PC-3 (cell line): ENCODE measurements at regions not wholly inside any gene's neighbourhood (a gene's known extent, or its start where the extent isn't known, plus 50 kb on each side); places are given as distances from the start of the nearest gene placed in this dataset.

Source experiments
- ATAC-seq: fragments of 200-7000 bp; cut with Tn5 transposase; 2 replicates; pipeline ENCODE4 v1.9.1; 2020; ENCODE audit warnings: mild to moderate bottlenecking, moderate library complexity
- BruUV-seq: library from RNA; stranded (reverse); fragments of 400-500 nt; replicated peaks from 2 replicates; lab custom pipeline; 2021; lab: Mats Ljungman, UMichigan
- CTCF ChIA-PET: fragments of 300-600 bp; sonication (Branson Sonifier 250); formaldehyde crosslinking; loops from one replicate; lab custom pipeline; 2022; ENCODE audit warnings: antibody characterized with exemption; lab: Charles Lee
- POLR2A ChIA-PET: fragments of 300-600 bp; sonication (Branson Sonifier 250); formaldehyde crosslinking; loops from one replicate; lab custom pipeline; 2022; ENCODE audit warnings: antibody characterized with exemption; ENCODE audit not compliant: unreplicated experiment; lab: Charles Lee
- DNase-seq: peaks from one replicate; pipeline ENCODE4 v3.0.0-alpha.2; 2015
- H2AFZ ChIP-seq: fragments of 300-600 bp; sonication (generic); 2 replicates; pipeline ENCODE4 v1.6.0; 2016; ENCODE audit warnings: antibody characterized with exemption, low read length
- H3F3A ChIP-seq: fragments of 300-600 bp; sonication (generic); one replicate; pipeline ENCODE4 v1.6.0; 2017; ENCODE audit warnings: antibody characterized with exemption, low read length, control low read depth, mild to moderate bottlenecking; ENCODE audit not compliant: unreplicated experiment
- H3K27ac ChIP-seq: fragments of 300-600 bp; sonication (generic); 2 replicates; pipeline ENCODE4 v1.5.1; 2016; ENCODE audit warnings: mild to moderate bottlenecking, low read length
- H3K27me3 ChIP-seq: fragments of 300-600 bp; sonication (generic); 2 replicates; pipeline ENCODE4 v1.6.1; 2016; ENCODE audit warnings: low read length, mixed read lengths
- H3K36me3 ChIP-seq: fragments of 300-600 bp; sonication (generic); 2 replicates; pipeline ENCODE4 v1.6.1; 2016; ENCODE audit warnings: low read depth, mixed run types, low read length, mixed read lengths
- H3K4me1 ChIP-seq: fragments of 300-600 bp; sonication (generic); 2 replicates; pipeline ENCODE4 v1.5.1; 2016; ENCODE audit warnings: low read length; ENCODE audit not compliant: insufficient read depth
- H3K4me2 ChIP-seq: fragments of 300-600 bp; sonication (generic); 2 replicates; pipeline ENCODE4 v1.6.0; 2016; ENCODE audit warnings: low read length
- H3K4me3 ChIP-seq: fragments of 300-600 bp; sonication (generic); 2 replicates; pipeline ENCODE4 v1.5.1; 2016; ENCODE audit warnings: mild to moderate bottlenecking, low read length, mixed read lengths
- H3K79me2 ChIP-seq: fragments of 300-600 bp; sonication (generic); 2 replicates; pipeline ENCODE4 v1.6.1; 2017; ENCODE audit warnings: low read length, mixed read lengths
- H3K9ac ChIP-seq: fragments of 300-600 bp; sonication (generic); 2 replicates; pipeline ENCODE4 v1.6.0; 2016; ENCODE audit warnings: mild to moderate bottlenecking, low read length
- H3K9me2 ChIP-seq: fragments of 300-600 bp; sonication (generic); replicated peaks from 2 replicates; pipeline ENCODE4 v1.6.1; 2016; ENCODE audit warnings: mixed run types, low read length, mixed read lengths
- H3K9me3 ChIP-seq: fragments of 300-600 bp; sonication (generic); 2 replicates; pipeline ENCODE4 v1.6.1; 2016; ENCODE audit warnings: low read length, mixed read lengths
- H4K20me1 ChIP-seq: fragments of 300-600 bp; sonication (generic); 2 replicates; pipeline ENCODE4 v1.6.1; 2016; ENCODE audit warnings: low read length, mixed read lengths
- CTCF ChIP-seq: fragments of 300-600 bp; sonication (generic); conservative IDR thresholded peaks from 2 replicates; pipeline ENCODE4 v1.5.1; 2017; ENCODE audit warnings: antibody characterized with exemption, low read depth, mild to moderate bottlenecking, low read length
- EZH2 ChIP-seq: fragments of 300-600 bp; sonication (generic); IDR thresholded peaks from one replicate; pipeline ENCODE4 v1.6.1; 2017; ENCODE audit warnings: antibody characterized with exemption, mild to moderate bottlenecking, low read length; ENCODE audit not compliant: unreplicated experiment
- EZH2phosphoT487 ChIP-seq: fragments of 300-600 bp; sonication (generic); IDR thresholded peaks from 2 replicates; pipeline ENCODE4 v1.6.1; 2018; ENCODE audit warnings: mild to moderate bottlenecking, antibody characterized with exemption, low read length, borderline replicate concordance
- intact Hi-C: fragments of 100-400 bp; cut with micrococcal nuclease; formaldehyde crosslinking; loops from 2 replicates; pipeline ENCODE4 v1.9.0; 2023

DNA sequence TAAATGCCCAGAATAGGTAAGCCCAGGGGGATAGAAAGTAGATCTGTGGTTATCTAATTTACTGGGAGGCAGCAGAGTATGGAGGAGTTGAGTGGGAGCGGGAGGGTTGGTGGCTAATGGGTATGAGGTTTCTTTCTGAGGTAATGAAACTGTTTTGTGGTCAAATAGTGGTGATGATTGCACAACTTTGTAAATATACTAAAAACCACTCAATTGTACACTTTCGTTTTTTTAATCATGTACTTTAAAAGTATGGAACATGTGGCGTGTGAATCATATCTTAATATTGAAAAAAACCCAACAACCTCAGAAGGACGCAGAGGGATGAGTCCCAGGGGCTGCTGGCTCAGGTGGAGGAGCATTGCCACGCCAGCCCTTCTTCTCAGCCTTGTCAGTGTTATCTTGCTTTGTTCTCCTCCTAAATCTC lies 118.1 kb downstream of the WDR11 start:
- ATAC-seq (no peak), DNase-seq (peak; percentile 56)
- Histone ChIP-seq H3K4me3 (no peak overlapping the region), H3K9ac (no peak overlapping the region), H4K20me1 (no peaks in the 10 kb centered on the region), H3K36me3 (no peaks in the 10 kb centered on the region), H3K9me2 (no peaks in the 10 kb centered on the region), H3K27me3 (peaks cover 36% of the 10 kb centered on the region), H3K4me1 (no peaks in the 10 kb centered on the region), H3F3A (no peaks in the 10 kb centered on the region), H3K27ac (no peak overlapping the region), H3K9me3 (no peaks in the 10 kb centered on the region), H3K79me2 (no peaks in the 10 kb centered on the region), H3K4me2 (no peak overlapping the region), H2AFZ (no peak overlapping the region)
- no TSS peak for BruUV-seq
- ChIA-PET POLR2A (no interaction called here), CTCF (no interaction called here)
- TF ChIP-seq CTCF (no peak), EZH2phosphoT487 (no peak), EZH2 (no peak)
- intact Hi-C loops: no loop called here

DNA sequence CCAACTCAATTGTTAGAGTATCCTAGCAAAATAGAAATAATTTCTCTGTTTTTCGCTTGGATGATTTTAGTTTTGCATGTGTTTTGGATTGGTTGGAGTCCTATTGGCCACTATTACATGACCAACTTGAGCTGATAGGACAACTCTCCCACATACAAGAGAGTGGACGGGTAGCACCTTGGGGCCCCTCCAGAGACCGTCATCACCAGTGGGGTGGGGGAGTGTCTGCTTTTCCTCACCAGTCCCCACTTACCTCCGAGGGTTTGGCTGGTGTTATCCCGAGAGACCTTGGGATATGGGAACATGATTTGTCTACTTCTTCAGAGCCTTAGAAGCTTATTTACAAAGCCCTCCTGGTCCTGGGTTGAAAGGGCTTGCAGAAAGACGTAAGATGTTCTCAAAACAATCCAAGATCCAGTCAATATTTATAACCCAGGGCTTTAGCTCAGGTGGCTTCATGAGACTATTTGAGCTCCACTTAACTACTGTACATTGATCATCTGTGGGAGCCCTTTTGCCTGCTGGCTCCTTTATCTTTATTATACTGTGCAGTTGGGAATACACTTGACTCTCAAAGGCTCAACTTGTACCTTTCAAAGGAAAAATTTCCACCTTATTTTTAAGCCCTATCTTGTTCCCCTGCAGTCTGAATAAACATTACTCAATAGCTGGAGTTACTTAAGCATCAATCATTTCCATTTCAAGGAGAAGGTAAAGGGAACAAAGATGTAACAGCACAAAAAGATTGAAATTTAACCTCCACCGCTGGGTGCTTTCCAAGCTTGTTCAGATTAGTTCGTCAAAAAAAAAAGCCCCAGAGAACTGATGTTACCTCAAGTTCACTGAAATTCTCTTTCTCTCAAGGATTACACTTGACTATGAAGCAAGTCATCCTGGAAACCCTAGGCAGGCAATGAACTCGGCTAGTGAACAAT lies 119.7 kb downstream of the WDR11 start:
- H3K9ac ChIP-seq: no peak overlapping the region
- H3K4me2 ChIP-seq: no peak overlapping the region
- H3K9me2 ChIP-seq: no peaks in the 10 kb centered on the region
- no peak for DNase-seq
- ATAC-seq: no peak
- H3K36me3 ChIP-seq: no peaks in the 10 kb centered on the region
- H3K4me1 ChIP-seq: no peaks in the 10 kb centered on the region
- H3K79me2 ChIP-seq: no peaks in the 10 kb centered on the region
- H3K4me3 ChIP-seq: no peak overlapping the region
- no peaks in the 10 kb centered on the region for H4K20me1 ChIP-seq
- H3K27me3 ChIP-seq: peaks cover 49% of the 10 kb centered on the region
- no TSS peak for BruUV-seq
- no peaks in the 10 kb centered on the region for H3K9me3 ChIP-seq
- ChIA-PET POLR2A (no interaction called here), CTCF (no interaction called here)
- no peaks in the 10 kb centered on the region for H3F3A ChIP-seq
- no peak for TF ChIP-seq EZH2
- TF ChIP-seq CTCF: no peak
- no peak for TF ChIP-seq EZH2phosphoT487
- intact Hi-C loops: no loop called here
- H3K27ac ChIP-seq: no peak overlapping the region
- H2AFZ ChIP-seq: no peak overlapping the region

GRCh38 chr10:120971671-120972070 lies 120.5 kb downstream of the WDR11 start:
- H3K4me2 ChIP-seq: no peak overlapping the region
- no TSS peak for BruUV-seq
- no peak for DNase-seq
- no peak overlapping the region for H3K9ac ChIP-seq
- no peaks in the 10 kb centered on the region for H3K4me1 ChIP-seq
- peaks cover 54% of the 10 kb centered on the region for H3K27me3 ChIP-seq
- H3K27ac ChIP-seq: no peak overlapping the region
- H3K79me2 ChIP-seq: no peaks in the 10 kb centered on the region
- no peaks in the 10 kb centered on the region for H3K9me2 ChIP-seq
- no peaks in the 10 kb centered on the region for H4K20me1 ChIP-seq
- H3F3A ChIP-seq: no peaks in the 10 kb centered on the region
- ChIA-PET POLR2A (no interaction called here), CTCF (no interaction called here)
- ATAC-seq: no peak
- TF ChIP-seq EZH2: no peak
- no peak for TF ChIP-seq CTCF
- no peak overlapping the region for H2AFZ ChIP-seq
- intact Hi-C loops: no loop called here
- no peaks in the 10 kb centered on the region for H3K36me3 ChIP-seq
- H3K9me3 ChIP-seq: no peaks in the 10 kb centered on the region
- H3K4me3 ChIP-seq: no peak overlapping the region
